ENCODE measurements at regions not wholly inside any gene's neighbourhood (a gene's known extent, or its start where the extent isn't known, plus 50 kb on each side); places are given as distances from the start of the nearest gene placed in this dataset.

DNA sequence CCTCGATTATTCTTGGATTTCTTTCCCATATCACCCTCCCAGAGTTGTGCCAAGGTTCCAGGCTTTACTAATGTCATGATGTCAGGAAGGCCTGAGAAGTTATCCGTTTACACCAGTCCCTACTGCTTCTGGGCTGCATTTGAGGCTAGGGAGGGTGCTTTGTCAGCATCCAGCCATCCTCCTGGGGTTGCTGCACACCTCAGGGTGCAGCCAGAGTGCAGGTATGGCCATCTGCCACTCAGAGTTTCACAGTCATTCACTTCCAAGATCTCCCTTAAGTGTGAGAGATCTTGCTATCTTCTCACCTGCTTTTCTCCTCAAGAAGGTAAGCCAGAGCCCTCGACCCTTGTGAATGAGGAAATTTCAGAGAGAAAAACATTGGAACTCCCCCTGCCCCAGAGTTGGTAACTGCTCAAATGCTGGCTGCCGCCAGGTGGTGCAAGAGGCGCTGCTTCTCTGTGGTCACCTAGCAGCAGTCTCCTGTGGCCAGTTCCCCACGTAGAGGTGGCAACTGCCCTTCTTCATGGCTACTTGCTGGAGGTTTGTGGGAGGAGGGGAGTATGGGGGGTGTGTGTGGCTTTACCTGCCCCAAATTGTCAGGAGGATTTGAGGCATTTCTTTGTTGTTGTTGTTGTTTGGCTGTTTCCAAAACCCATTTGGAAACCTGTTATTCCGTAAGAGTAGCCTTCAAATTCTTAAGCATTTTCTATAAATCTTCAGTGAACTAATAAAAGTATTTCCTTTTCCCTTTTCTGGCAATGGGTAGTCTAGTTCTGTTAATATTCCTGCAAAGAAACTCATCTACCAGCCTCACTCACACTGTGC lies 259.6 kb upstream of the DMRT1 start:
- Mint-ChIP-seq H3K4me3 (no peak overlapping the region), H3K9me3 (no peaks in the 10 kb centered on the region), H3K4me1 (no peaks in the 10 kb centered on the region), H3K27ac (no peak overlapping the region), H3K36me3 (no peaks in the 10 kb centered on the region), H3K27me3 (ENCODE audit: low read depth in 3 of 3) (peaks cover 0 to 13% (median 2%) of the 10 kb centered on the region in 3 donors)
- DNase-seq = no peak

DNA sequence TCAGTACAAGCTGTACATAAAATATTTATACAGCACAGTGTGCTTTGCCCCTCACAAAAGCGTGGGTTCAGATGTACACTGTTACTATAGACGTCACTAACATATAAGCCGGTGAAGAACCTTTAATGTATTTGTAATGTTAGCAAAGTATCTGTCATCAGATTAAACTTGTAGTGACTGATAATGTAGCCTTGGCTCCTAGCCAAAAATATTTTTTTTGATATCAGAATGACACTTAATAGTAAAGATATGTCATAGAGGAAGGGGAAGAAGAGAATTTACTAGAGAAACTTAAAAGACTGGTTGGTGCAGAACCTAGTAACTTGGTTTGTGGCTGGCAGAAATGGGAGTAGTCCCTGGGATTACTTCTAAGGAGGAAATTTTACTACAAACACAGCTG lies 258.7 kb upstream of the DMRT1 start:
- no peak for DNase-seq
- no peak overlapping the region for H3K27ac Mint-ChIP-seq
- peaks cover 0 to 11% (median 2%) of the 10 kb centered on the region in 3 donors for H3K27me3 Mint-ChIP-seq (ENCODE audit: low read depth in 3 of 3)
- H3K4me1 Mint-ChIP-seq = no peaks in the 10 kb centered on the region
- no peak overlapping the region for H3K4me3 Mint-ChIP-seq
- no peaks in the 10 kb centered on the region for H3K36me3 Mint-ChIP-seq
- no peaks in the 10 kb centered on the region for H3K9me3 Mint-ChIP-seq

DNA sequence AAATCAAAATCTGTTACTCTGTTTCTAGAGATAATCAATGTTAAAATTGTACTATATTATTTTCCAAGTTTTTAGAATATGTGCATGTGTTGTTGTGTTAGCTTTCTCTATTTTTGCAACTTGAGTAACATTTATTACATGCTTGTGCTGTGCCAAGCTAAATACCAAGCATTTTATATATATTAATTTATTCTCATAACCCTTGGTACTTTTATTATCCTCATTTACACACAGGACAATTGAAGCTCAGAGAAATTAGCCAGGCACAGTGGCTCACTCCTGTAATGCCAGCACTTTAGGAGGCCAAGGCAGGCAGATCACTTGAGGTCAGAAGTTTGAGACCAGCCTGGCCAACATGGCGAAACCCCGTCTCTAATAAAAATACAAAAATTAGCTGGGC lies 254.0 kb upstream of the DMRT1 start:
- no peaks in the 10 kb centered on the region for H3K4me1 Mint-ChIP-seq
- no peaks in the 10 kb centered on the region for H3K9me3 Mint-ChIP-seq
- no peaks in the 10 kb centered on the region for H3K36me3 Mint-ChIP-seq
- H3K27ac Mint-ChIP-seq = no peak overlapping the region
- DNase-seq = no peak
- H3K27me3 Mint-ChIP-seq (ENCODE audit: low read depth in 3 of 3) = peaks cover 0 to 9% (median 1%) of the 10 kb centered on the region in 3 donors
- no peak overlapping the region for H3K4me3 Mint-ChIP-seq

- Mint-ChIP-seq H3K27ac (no peak overlapping the region), H3K4me1 (no peaks in the 10 kb centered on the region), H3K36me3 (no peaks in the 10 kb centered on the region), H3K9me3 (no peaks in the 10 kb centered on the region), H3K4me3 (no peak overlapping the region), H3K27me3 (ENCODE audit: low read depth in 3 of 3) (peaks cover 0 to 8% (median 3%) of the 10 kb centered on the region in 3 donors)
- DNase-seq = no peak
Measured at GRCh38 chr9:588981-589380, 252.5 kb upstream of the DMRT1 start.

- Mint-ChIP-seq H3K27ac (no peak overlapping the region), H3K4me3 (no peak overlapping the region), H3K9me3 (no peaks in the 10 kb centered on the region), H3K4me1 (no peaks in the 10 kb centered on the region), H3K36me3 (no peaks in the 10 kb centered on the region), H3K27me3 (ENCODE audit: low read depth in 3 of 3) (peaks cover 0 to 13% (median 7%) of the 10 kb centered on the region in 3 donors)
- DNase-seq = no peak
Measured at GRCh38 chr9:589723-590122, 251.8 kb upstream of the DMRT1 start.

DNA sequence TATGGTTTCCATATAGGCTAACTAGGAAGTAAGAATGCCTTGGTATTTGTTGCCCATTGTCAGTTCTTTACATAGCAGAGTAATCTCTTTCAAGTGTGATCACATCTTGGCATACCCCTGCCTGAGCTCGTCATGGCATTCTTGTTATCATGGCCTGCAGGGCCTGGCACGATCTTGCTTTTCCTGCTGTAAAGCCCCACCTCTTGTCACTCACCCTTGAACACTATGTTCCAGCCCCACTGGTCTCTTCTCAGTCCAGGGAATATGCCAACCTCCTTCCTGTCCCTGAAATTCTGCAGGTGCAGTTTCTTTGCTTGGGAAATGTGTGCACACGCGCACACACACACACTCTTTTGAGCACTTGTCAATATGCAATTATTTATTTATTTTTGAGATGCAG lies 250.2 kb upstream of the DMRT1 start:
- DNase-seq = no peak
- no peaks in the 10 kb centered on the region for H3K9me3 Mint-ChIP-seq
- peaks cover 2 to 13% (median 7%) of the 10 kb centered on the region in 3 donors for H3K27me3 Mint-ChIP-seq (ENCODE audit: low read depth in 3 of 3)
- no peak overlapping the region for H3K4me3 Mint-ChIP-seq
- no peaks in the 10 kb centered on the region for H3K4me1 Mint-ChIP-seq
- no peak overlapping the region for H3K27ac Mint-ChIP-seq
- H3K36me3 Mint-ChIP-seq = no peaks in the 10 kb centered on the region

DNA sequence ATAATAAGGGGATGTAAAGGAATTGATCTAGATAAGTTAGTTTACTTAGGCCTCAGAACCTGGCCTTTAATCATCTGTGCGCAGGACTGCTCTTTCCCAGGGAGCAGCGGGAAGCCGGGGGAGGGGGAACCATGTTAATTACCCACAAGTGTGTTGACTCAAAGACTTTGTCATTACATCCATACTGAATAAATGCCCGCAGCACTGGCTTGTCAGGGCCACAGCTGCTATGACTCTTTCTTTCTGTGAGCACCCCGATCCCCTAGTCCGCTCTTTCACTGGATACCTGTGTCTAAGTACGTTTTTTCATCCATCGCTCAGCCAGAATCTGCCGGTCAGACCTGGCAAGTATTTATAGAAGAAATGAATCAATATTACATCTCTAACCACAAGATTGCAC lies 249.3 kb upstream of the DMRT1 start:
- Mint-ChIP-seq H3K27me3 (ENCODE audit: low read depth in 3 of 3) (peaks cover 2 to 13% (median 10%) of the 10 kb centered on the region in 3 donors), H3K27ac (no peak overlapping the region), H3K36me3 (no peaks in the 10 kb centered on the region), H3K4me1 (no peaks in the 10 kb centered on the region), H3K9me3 (no peaks in the 10 kb centered on the region), H3K4me3 (no peak overlapping the region)
- no peak for DNase-seq

DNA sequence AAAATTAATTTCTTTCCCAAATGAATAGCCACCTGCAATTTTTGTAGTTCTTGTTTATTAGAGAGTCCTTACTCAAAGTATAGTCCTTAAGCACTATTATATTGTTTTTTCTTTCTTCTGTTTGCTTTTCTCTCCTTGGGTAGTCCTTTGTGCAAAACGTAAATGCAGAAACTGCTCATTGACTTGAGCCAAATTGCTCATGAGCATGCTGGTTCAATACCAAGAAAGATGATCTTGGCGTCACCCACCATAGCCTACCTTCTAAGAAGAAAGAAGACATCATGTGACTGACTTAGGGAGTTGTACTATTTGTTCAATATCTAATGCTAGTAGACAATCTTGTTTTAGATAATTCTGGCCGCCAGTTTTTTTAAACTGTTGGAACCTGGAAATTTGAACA lies 248.8 kb upstream of the DMRT1 start:
- H3K4me1 Mint-ChIP-seq = no peaks in the 10 kb centered on the region
- no peaks in the 10 kb centered on the region for H3K36me3 Mint-ChIP-seq
- H3K27ac Mint-ChIP-seq = no peak overlapping the region
- no peaks in the 10 kb centered on the region for H3K9me3 Mint-ChIP-seq
- H3K4me3 Mint-ChIP-seq = no peak overlapping the region
- H3K27me3 Mint-ChIP-seq (ENCODE audit: low read depth in 3 of 3) = peaks cover 2 to 13% (median 10%) of the 10 kb centered on the region in 3 donors
- no peak for DNase-seq

GRCh38 chr9:593809-594208 lies 247.7 kb upstream of the DMRT1 start:
- no peaks in the 10 kb centered on the region for H3K4me1 Mint-ChIP-seq
- DNase-seq = no peak
- H3K4me3 Mint-ChIP-seq = no peak overlapping the region
- H3K9me3 Mint-ChIP-seq = no peaks in the 10 kb centered on the region
- no peaks in the 10 kb centered on the region for H3K36me3 Mint-ChIP-seq
- H3K27me3 Mint-ChIP-seq (ENCODE audit: low read depth in 3 of 3) = peaks cover 7 to 13% (median 10%) of the 10 kb centered on the region in 3 donors
- H3K27ac Mint-ChIP-seq = no peak overlapping the region

GRCh38 chr9:596703-597102 lies 244.8 kb upstream of the DMRT1 start:
- no peaks in the 10 kb centered on the region for H3K4me1 Mint-ChIP-seq
- no peak overlapping the region for H3K4me3 Mint-ChIP-seq
- no peaks in the 10 kb centered on the region for H3K36me3 Mint-ChIP-seq
- no peak overlapping the region for H3K27ac Mint-ChIP-seq
- H3K27me3 Mint-ChIP-seq (ENCODE audit: low read depth in 3 of 3) = peaks cover 9 to 13% (median 10%) of the 10 kb centered on the region in 3 donors
- no peak for DNase-seq
- no peaks in the 10 kb centered on the region for H3K9me3 Mint-ChIP-seq

GRCh38 chr9:600006-600405 lies 241.5 kb upstream of the DMRT1 start:
- no peak for DNase-seq
- H3K4me1 Mint-ChIP-seq = no peaks in the 10 kb centered on the region
- no peaks in the 10 kb centered on the region for H3K9me3 Mint-ChIP-seq
- no peak overlapping the region for H3K27ac Mint-ChIP-seq
- H3K36me3 Mint-ChIP-seq = no peaks in the 10 kb centered on the region
- H3K4me3 Mint-ChIP-seq = no peak overlapping the region
- peaks cover 3 to 12% (median 10%) of the 10 kb centered on the region in 3 donors for H3K27me3 Mint-ChIP-seq (ENCODE audit: low read depth in 3 of 3)

- Mint-ChIP-seq H3K27me3 (ENCODE audit: low read depth in 3 of 3) (peaks cover 0 to 13% (median 10%) of the 10 kb centered on the region in 3 donors), H3K4me3 (no peak overlapping the region), H3K4me1 (no peaks in the 10 kb centered on the region), H3K27ac (no peak overlapping the region), H3K9me3 (no peaks in the 10 kb centered on the region), H3K36me3 (no peaks in the 10 kb centered on the region)
- no peak for DNase-seq
Measured at GRCh38 chr9:602716-603115, 238.8 kb upstream of the DMRT1 start.

DNA sequence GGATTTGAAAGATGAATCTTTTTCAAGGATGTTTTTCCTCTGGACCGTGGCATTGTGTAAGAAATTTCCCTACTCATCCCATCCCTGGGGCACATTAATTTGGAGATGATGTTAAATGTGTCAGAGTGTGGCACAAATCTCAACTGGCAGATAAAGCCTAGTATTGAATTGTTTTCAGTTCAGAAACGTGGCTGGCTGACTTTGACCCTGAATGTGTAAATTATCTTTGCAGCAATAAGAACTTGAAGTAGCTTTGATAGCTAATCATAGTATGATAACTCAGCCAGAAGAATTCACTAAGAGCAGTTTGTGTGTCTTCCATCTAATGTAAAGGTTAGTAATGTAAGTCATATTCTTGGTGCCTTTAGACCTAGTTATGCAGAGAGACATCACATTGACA lies 238.4 kb upstream of the DMRT1 start:
- Mint-ChIP-seq H3K27me3 (ENCODE audit: low read depth in 3 of 3) (peaks cover 0 to 13% (median 7%) of the 10 kb centered on the region in 3 donors), H3K36me3 (no peaks in the 10 kb centered on the region), H3K9me3 (no peaks in the 10 kb centered on the region), H3K4me1 (no peaks in the 10 kb centered on the region), H3K4me3 (no peak overlapping the region), H3K27ac (no peak overlapping the region)
- no peak for DNase-seq

GRCh38 chr9:607417-607816 lies 234.1 kb upstream of the DMRT1 start:
- Mint-ChIP-seq H3K4me3 (no peak overlapping the region), H3K27me3 (ENCODE audit: low read depth in 3 of 3) (peaks cover 0 to 6% (median under 1%) of the 10 kb centered on the region in 3 donors), H3K9me3 (no peaks in the 10 kb centered on the region), H3K27ac (no peak overlapping the region), H3K36me3 (no peaks in the 10 kb centered on the region), H3K4me1 (no peaks in the 10 kb centered on the region)
- DNase-seq = no peak

All from immature natural killer cell (primary cell).